ENCODE measurements at regions not wholly inside any gene's neighbourhood (a gene's known extent, or its start where the extent isn't known, plus 50 kb on each side); places are given as distances from the start of the nearest gene placed in this dataset.

- Histone ChIP-seq H3K4me2 (ENCODE audit: insufficient read depth, low read length) (no peak overlapping the region), H3K9ac (replicated peaks; ENCODE audit: extremely low read depth, insufficient read depth, low read length) (no peak overlapping the region), H2AFZ (ENCODE audit: low read depth, low read length) (no peak overlapping the region), H4K20me1 (replicated peaks; ENCODE audit: control insufficient read depth, extremely low read depth, insufficient read depth, low read length) (no peaks in the 10 kb centered on the region), H3K27ac (ENCODE audit: insufficient read depth, low read depth, low read length) (no peak overlapping the region), H3K79me2 (ENCODE audit: control insufficient read depth, insufficient read depth, low read length) (no peaks in the 10 kb centered on the region), H3K4me1 (ENCODE audit: control insufficient read depth, extremely low read depth, insufficient read depth, low read length) (no peaks in the 10 kb centered on the region), H3K9me3 (replicated peaks; ENCODE audit: control insufficient read depth, insufficient read depth, low read length) (no peaks in the 10 kb centered on the region), H3K4me3 (replicated peaks in 1 of 3; ENCODE audit: insufficient read depth in 1 of 3, low read depth in 1 of 3, low read length in 3 of 3) (no peak overlapping the region), H3K9me1 (replicated peaks; ENCODE audit: control insufficient read depth, extremely low read depth, insufficient read depth, low read length) (no peaks in the 10 kb centered on the region), H3K27me3 (ENCODE audit: control insufficient read depth in 2 of 2, insufficient read depth in 2 of 2, low read length in 2 of 2) (peaks cover 3 to 5% of the 10 kb centered on the region in 2 experiments), H3K36me3 (ENCODE audit: control insufficient read depth in 2 of 2, extremely low read depth in 1 of 2, insufficient read depth in 2 of 2, low read length in 2 of 2) (no peaks in the 10 kb centered on the region)
- dilution Hi-C loops (cut with MboI; ENCODE audit: extremely low pct_ligation_motif_present, low sequenced_read_pairs): no loop called here
- TF ChIP-seq JUN (IDR thresholded peaks at IDR 0.05; ENCODE audit: borderline replicate concordance, insufficient read depth, insufficient read length, low read depth) (no peak), GATA2 (IDR thresholded peaks at IDR 0.05; ENCODE audit: insufficient read depth, insufficient read length, low read depth, low read length) (no peak), POLR2A (IDR thresholded peaks at IDR 0.05; ENCODE audit: low read depth, low read length) (no peak), POLR2AphosphoS5 (IDR thresholded peaks at IDR 0.05; ENCODE audit: insufficient read depth, low read depth, low read length) (no peak), FOS (IDR thresholded peaks at IDR 0.05; ENCODE audit: borderline replicate concordance, insufficient read depth, low read length) (no peak)
- intact Hi-C loops (cut with micrococcal nuclease): no loop called here
- DNase-seq (ENCODE audit: low read depth, low spot score) (no peak), FAIRE-seq (no peak)
- POLR2A ChIA-PET: no interaction called here
- CTCF ChIA-PET: interaction anchor here (1.0 to 2.3 kb wide), 3 partner anchors 15 to 204 kb away, joined by 3 to 17 read pairs (median 3); no protein-coding TSS in a partner anchor
- BruUV-seq (replicated peaks): no TSS peak
Measured at GRCh38 chr13:29908416-29909080, 58.1 kb upstream of the UBL3 start.

GRCh38 chr13:29907670-29908069 lies 57.3 kb upstream of the UBL3 start:
- Histone ChIP-seq H3K9me1 (replicated peaks; ENCODE audit: control insufficient read depth, extremely low read depth, insufficient read depth, low read length) (no peaks in the 10 kb centered on the region), H3K27ac (ENCODE audit: insufficient read depth, low read depth, low read length) (no peak overlapping the region), H3K9ac (replicated peaks; ENCODE audit: extremely low read depth, insufficient read depth, low read length) (no peak overlapping the region), H3K9me3 (replicated peaks; ENCODE audit: control insufficient read depth, insufficient read depth, low read length) (no peaks in the 10 kb centered on the region), H3K4me1 (ENCODE audit: control insufficient read depth, extremely low read depth, insufficient read depth, low read length) (no peaks in the 10 kb centered on the region), H3K4me2 (ENCODE audit: insufficient read depth, low read length) (no peak overlapping the region), H3K79me2 (ENCODE audit: control insufficient read depth, insufficient read depth, low read length) (no peaks in the 10 kb centered on the region), H3K27me3 (ENCODE audit: control insufficient read depth in 2 of 2, insufficient read depth in 2 of 2, low read length in 2 of 2) (peaks cover 3 to 4% of the 10 kb centered on the region in 2 experiments), H2AFZ (ENCODE audit: low read depth, low read length) (no peak overlapping the region), H3K4me3 (replicated peaks in 1 of 3; ENCODE audit: insufficient read depth in 1 of 3, low read depth in 1 of 3, low read length in 3 of 3) (no peak overlapping the region), H4K20me1 (replicated peaks; ENCODE audit: control insufficient read depth, extremely low read depth, insufficient read depth, low read length) (no peaks in the 10 kb centered on the region), H3K36me3 (ENCODE audit: control insufficient read depth in 2 of 2, extremely low read depth in 1 of 2, insufficient read depth in 2 of 2, low read length in 2 of 2) (no peaks in the 10 kb centered on the region)
- ChIA-PET CTCF (interaction anchor here (1.1 to 2.3 kb wide), 2 partner anchors 16 to 61 kb away, joined by 3 to 17 read pairs; no protein-coding TSS in a partner anchor), POLR2A (no interaction called here)
- dilution Hi-C loops (cut with MboI; ENCODE audit: extremely low pct_ligation_motif_present, low sequenced_read_pairs) (no loop called here), intact Hi-C loops (cut with micrococcal nuclease) (no loop called here)
- no TSS peak for BruUV-seq (replicated peaks)
- TF ChIP-seq FOS (IDR thresholded peaks at IDR 0.05; ENCODE audit: borderline replicate concordance, insufficient read depth, low read length): no peak
- TF ChIP-seq JUN (IDR thresholded peaks at IDR 0.05; ENCODE audit: borderline replicate concordance, insufficient read depth, insufficient read length, low read depth): no peak
- no peak for TF ChIP-seq EZH2 (IDR thresholded peaks at IDR 0.05; ENCODE audit: borderline replicate concordance, low read depth, low read length, severe bottlenecking)
- no peak for TF ChIP-seq MYC (IDR thresholded peaks at IDR 0.05; ENCODE audit: low read depth, low read length)
- no peak for TF ChIP-seq POLR2AphosphoS5 (IDR thresholded peaks at IDR 0.05; ENCODE audit: insufficient read depth, low read depth, low read length)
- DNase-seq (ENCODE audit: low read depth, low spot score) (no peak), FAIRE-seq (no peak)
